IMR-90 (cell line): ENCODE measurements at regions not wholly inside any gene's neighbourhood (a gene's known extent, or its start where the extent isn't known, plus 50 kb on each side); places are given as distances from the start of the nearest gene placed in this dataset.

Source experiments
- ATAC-seq: fragments of 200-7000 bp; cut with Tn5 transposase; 2 replicates; pipeline ENCODE4 v1.9.1; 2020; ENCODE audit warnings: low read depth, mild to moderate bottlenecking, moderate library complexity
- BruUV-seq: library from RNA; stranded (reverse); fragments of 400-500 nt; replicated peaks from 2 replicates; lab custom pipeline; 2021; lab: Mats Ljungman, UMichigan
- CTCF ChIA-PET: fragments of 300-600 bp; formaldehyde crosslinking; extraction: SDS; loops from one replicate; lab custom pipeline; 2021; ENCODE audit warnings: antibody characterized with exemption; lab: Yijun Ruan, JAX
- POLR2A ChIA-PET: fragments of 300-600 bp; sonication (Branson Sonifier 250); formaldehyde crosslinking; loops from one replicate; lab custom pipeline; 2022; ENCODE audit warnings: antibody characterized with exemption; ENCODE audit not compliant: unreplicated experiment; lab: Charles Lee
- DNase-seq: peaks from one replicate; pipeline ENCODE4 v3.0.0; 2013
- H2AFZ ChIP-seq: replicated peaks from 2 replicates; pipeline ENCODE3; 2013; ENCODE audit warnings: low read length, mild to moderate bottlenecking; ENCODE audit not compliant: poor library complexity
- H2AK5ac ChIP-seq: 2 replicates; pipeline ENCODE4 v1.6.1; 2013; ENCODE audit warnings: low read depth, low read length, inconsistent platforms
- H2AK9ac ChIP-seq: replicated peaks from 2 replicates; pipeline ENCODE3; 2013; ENCODE audit warnings: mild to moderate bottlenecking, low read depth, low read length, moderate library complexity; ENCODE audit not compliant: poor library complexity
- H2BK120ac ChIP-seq: 2 replicates; pipeline ENCODE4 v1.6.1; 2013; ENCODE audit warnings: low read depth, low read length, inconsistent platforms
- H2BK15ac ChIP-seq: 3 replicates; pipeline ENCODE4 v1.6.1; 2013; ENCODE audit warnings: low read depth, low read length, inconsistent platforms
- H2BK20ac ChIP-seq: 2 replicates; pipeline ENCODE4 v1.6.1; 2013; ENCODE audit warnings: low read depth, mild to moderate bottlenecking, inconsistent platforms, low read length, moderate library complexity
- H2BK5ac ChIP-seq: 2 replicates; pipeline ENCODE4 v1.6.1; 2013; ENCODE audit warnings: mild to moderate bottlenecking, low read depth, low read length, inconsistent platforms; ENCODE audit not compliant: poor library complexity, severe bottlenecking
- H3K14ac ChIP-seq: replicated peaks from 2 replicates; pipeline ENCODE4 v1.6.1; 2013; ENCODE audit warnings: low read depth, low read length, inconsistent platforms
- H3K18ac ChIP-seq: 2 replicates; pipeline ENCODE4 v1.6.1; 2013; ENCODE audit warnings: low read depth, low read length, control low read depth
- H3K23ac ChIP-seq: 2 replicates; pipeline ENCODE4 v1.6.1; 2013; ENCODE audit warnings: low read depth, low read length, inconsistent platforms
- H3K27ac ChIP-seq: 2 replicates; pipeline ENCODE4 v1.5.1; 2013; ENCODE audit warnings: mild to moderate bottlenecking, control low read depth, low read length; ENCODE audit not compliant: insufficient read depth
- H3K27me3 ChIP-seq: 2 replicates; pipeline ENCODE4 v1.6.1; 2013; ENCODE audit warnings: low read length; ENCODE audit not compliant: control insufficient read depth, insufficient read depth
- H3K36me3 ChIP-seq: 2 replicates; pipeline ENCODE4 v1.6.1; 2013; ENCODE audit warnings: low read length, mixed read lengths; ENCODE audit not compliant: control insufficient read depth, insufficient read depth
- H3K4ac ChIP-seq: 2 replicates; pipeline ENCODE4 v1.6.1; 2013; ENCODE audit warnings: low read depth, low read length, inconsistent platforms
- H3K4me1 ChIP-seq: 2 replicates; pipeline ENCODE4 v1.6.1; 2013; ENCODE audit warnings: low read length, mixed read lengths; ENCODE audit not compliant: control insufficient read depth, insufficient read depth
- H3K4me2 ChIP-seq: 2 replicates; pipeline ENCODE4 v1.6.1; 2013; ENCODE audit warnings: low read depth, mild to moderate bottlenecking, control low read depth, low read length, moderate library complexity
- H3K4me3 ChIP-seq: 2 replicates; pipeline ENCODE4 v1.5.1; 2013; ENCODE audit warnings: low read depth, mild to moderate bottlenecking, control low read depth, low read length, moderate library complexity; ENCODE audit not compliant: insufficient read depth
- H3K56ac ChIP-seq: 2 replicates; pipeline ENCODE4 v1.6.1; 2013; ENCODE audit warnings: low read length, inconsistent platforms; ENCODE audit not compliant: insufficient read depth; ENCODE audit errors: extremely low read depth
- H3K79me1 ChIP-seq, 2 experiments: 2 replicates each; pipeline ENCODE4 v1.6.1; 2013; ENCODE audit warnings: low read length in 2 of 2, inconsistent platforms in 1 of 2, low read depth in 1 of 2
- H3K9ac ChIP-seq: 2 replicates; pipeline ENCODE4 v1.6.1; 2013; ENCODE audit warnings: low read depth, low read length, control low read depth
- H3K9me1 ChIP-seq: 2 replicates; pipeline ENCODE4 v1.6.1; 2013; ENCODE audit warnings: low read length, inconsistent platforms; ENCODE audit not compliant: insufficient read depth
- H3K9me3 ChIP-seq: 2 replicates; pipeline ENCODE4 v1.6.1; 2013; ENCODE audit warnings: low read length; ENCODE audit not compliant: control insufficient read depth, insufficient read depth
- H4K20me1 ChIP-seq: 2 replicates; pipeline ENCODE4 v1.6.1; 2013; ENCODE audit warnings: low read length, inconsistent platforms; ENCODE audit not compliant: insufficient read depth
- H4K5ac ChIP-seq: 2 replicates; pipeline ENCODE4 v1.6.1; 2013; ENCODE audit warnings: mild to moderate bottlenecking, low read depth, low read length, control low read depth
- H4K8ac ChIP-seq, 2 experiments: 2 replicates each; pipeline ENCODE4 v1.6.1; 2013; ENCODE audit warnings: low read depth in 2 of 2, low read length in 2 of 2, control low read depth in 1 of 2, inconsistent platforms in 1 of 2
- H4K91ac ChIP-seq: 2 replicates; pipeline ENCODE4 v1.6.1; 2013; ENCODE audit warnings: low read depth, low read length, inconsistent platforms; ENCODE audit not compliant: insufficient read depth
- BHLHE40 ChIP-seq: fragments of 150-350 bp; IDR thresholded peaks from 2 replicates; pipeline ENCODE4 v1.6.1; 2016; ENCODE audit warnings: mild to moderate bottlenecking, low read depth, low read length
- CEBPB ChIP-seq: IDR thresholded peaks from 2 replicates; pipeline ENCODE4 v1.6.1; 2012; ENCODE audit warnings: low read depth, low read length, improper control_type of control experiment
- CHD1 ChIP-seq: IDR thresholded peaks from 2 replicates; pipeline ENCODE4 v1.6.1; 2012; ENCODE audit warnings: low read depth, low read length, improper control_type of control experiment
- MAFK ChIP-seq: IDR thresholded peaks from 2 replicates; pipeline ENCODE4 v1.6.1; 2012; ENCODE audit warnings: low read depth, low read length, improper control_type of control experiment
- MXI1 ChIP-seq: IDR thresholded peaks from 2 replicates; pipeline ENCODE4 v1.6.1; 2012; ENCODE audit warnings: low read depth, mild to moderate bottlenecking, low read length, moderate library complexity, borderline replicate concordance
- NFE2L2 ChIP-seq: fragments of 150-350 bp; IDR thresholded peaks from 2 replicates; pipeline ENCODE4 v1.6.1; 2016; ENCODE audit warnings: low read depth, mild to moderate bottlenecking, low read length
- POLR2A ChIP-seq: IDR thresholded peaks from 2 replicates; pipeline ENCODE4 v1.6.1; 2012; ENCODE audit warnings: mild to moderate bottlenecking, low read depth, low read length
- RAD21 ChIP-seq: IDR thresholded peaks from 2 replicates; pipeline ENCODE4 v1.6.1; 2012; ENCODE audit warnings: low read length, improper control_type of control experiment
- RCOR1 ChIP-seq: IDR thresholded peaks from 2 replicates; pipeline ENCODE4 v1.6.1; 2012; ENCODE audit warnings: mild to moderate bottlenecking, low read length, improper control_type of control experiment; ENCODE audit not compliant: insufficient replicate concordance
- SMC3 ChIP-seq: fragments of 150-350 bp; IDR thresholded peaks from 2 replicates; pipeline ENCODE4 v1.6.1; 2016; ENCODE audit warnings: low read depth, mild to moderate bottlenecking, antibody characterized with exemption, low read length, moderate library complexity
- USF2 ChIP-seq: fragments of 150-350 bp; IDR thresholded peaks from 2 replicates; pipeline ENCODE4 v1.6.1; 2017; ENCODE audit warnings: mild to moderate bottlenecking, antibody characterized with exemption, low read length, low read depth
- WGBS, 2 experiments: methylation state at CpG; one replicate each; pipeline versions ENCODE4 v1.1.5 to v1.1.7; 2013; ENCODE audit warnings: missing lambda C conversion rate in 2 of 2; ENCODE audit not compliant: insufficient read length in 1 of 2; ENCODE audit errors: extremely low coverage in 2 of 2; 5-methylcytosine and 5-hydroxymethylcytosine counted together
- dilution Hi-C: fragments of 300-500 bp; cut with HindIII; formaldehyde crosslinking; loops from one replicate; pipeline ENCODE4 v1.14.3; 2018; ENCODE audit warnings: low sequenced_read_pairs; ENCODE audit not compliant: unreplicated experiment
- in situ Hi-C: fragments of 300-500 bp; cut with MboI; formaldehyde crosslinking; loops from 3 replicates; pipeline ENCODE4 v1.14.3; 2019; ENCODE audit warnings: low sequenced_read_pairs, inconsistent platforms, mixed read lengths
- intact Hi-C: fragments of 100-400 bp; cut with micrococcal nuclease; formaldehyde crosslinking; loops from 2 replicates; pipeline ENCODE4 v1.10.0; 2022
- TF ChIP-seq, protein P1 (sequence below): fragments of 150-350 bp; IDR thresholded peaks from 2 replicates; pipeline ENCODE4 v1.6.1; 2016; ENCODE audit warnings: low read depth, mild to moderate bottlenecking, low read length, moderate library complexity, borderline replicate concordance
- TF ChIP-seq, protein P2 (sequence below): conservative IDR thresholded peaks from 2 replicates; pipeline ENCODE4 v1.5.1; 2012; ENCODE audit warnings: mild to moderate bottlenecking, low read depth, low read length, improper control_type of control experiment

GRCh38 chr6:134519465-134519864 is 201.6 kb upstream of the SGK1 start:
- H3K4ac ChIP-seq: 0 out of 2 replicates have a peak overlapping the region, but pooled peaks have one; percentile 31
- H2BK20ac ChIP-seq: peak overlapping the region; percentile 30; the same call in 1 of the 2 replicates
- no peak overlapping the region for H2AK9ac ChIP-seq
- H3K23ac ChIP-seq: no peak overlapping the region
- 0 out of 2 replicates have a peak, but pooled peaks cover 3% of the 10 kb centered on the region for H3K9me1 ChIP-seq
- intact Hi-C loops (no loop called here), dilution Hi-C loops (no loop called here), in situ Hi-C loops (no loop called here)
- no peak overlapping the region for H3K9ac ChIP-seq
- H2AK5ac ChIP-seq: no peak overlapping the region
- H2AFZ ChIP-seq: no peak overlapping the region
- ChIA-PET POLR2A (no interaction called here), CTCF (no interaction called here)
- no peaks in the 10 kb centered on the region for H4K20me1 ChIP-seq
- H4K91ac ChIP-seq: no peak overlapping the region
- TF ChIP-seq MAFK: no peak
- no peak for TF ChIP-seq POLR2A
- TF ChIP-seq RCOR1: no peak
- TF ChIP-seq USF2: no peak
- no peak for TF ChIP-seq CHD1
- TF ChIP-seq MXI1: no peak
- TF ChIP-seq CEBPB: no peak
- no peak for TF ChIP-seq RAD21
- no peak for TF ChIP-seq SMC3
- no peak for TF ChIP-seq NFE2L2
- TF ChIP-seq, protein P1, sequence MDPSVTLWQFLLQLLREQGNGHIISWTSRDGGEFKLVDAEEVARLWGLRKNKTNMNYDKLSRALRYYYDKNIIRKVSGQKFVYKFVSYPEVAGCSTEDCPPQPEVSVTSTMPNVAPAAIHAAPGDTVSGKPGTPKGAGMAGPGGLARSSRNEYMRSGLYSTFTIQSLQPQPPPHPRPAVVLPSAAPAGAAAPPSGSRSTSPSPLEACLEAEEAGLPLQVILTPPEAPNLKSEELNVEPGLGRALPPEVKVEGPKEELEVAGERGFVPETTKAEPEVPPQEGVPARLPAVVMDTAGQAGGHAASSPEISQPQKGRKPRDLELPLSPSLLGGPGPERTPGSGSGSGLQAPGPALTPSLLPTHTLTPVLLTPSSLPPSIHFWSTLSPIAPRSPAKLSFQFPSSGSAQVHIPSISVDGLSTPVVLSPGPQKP: no peak
- TF ChIP-seq, protein P2, sequence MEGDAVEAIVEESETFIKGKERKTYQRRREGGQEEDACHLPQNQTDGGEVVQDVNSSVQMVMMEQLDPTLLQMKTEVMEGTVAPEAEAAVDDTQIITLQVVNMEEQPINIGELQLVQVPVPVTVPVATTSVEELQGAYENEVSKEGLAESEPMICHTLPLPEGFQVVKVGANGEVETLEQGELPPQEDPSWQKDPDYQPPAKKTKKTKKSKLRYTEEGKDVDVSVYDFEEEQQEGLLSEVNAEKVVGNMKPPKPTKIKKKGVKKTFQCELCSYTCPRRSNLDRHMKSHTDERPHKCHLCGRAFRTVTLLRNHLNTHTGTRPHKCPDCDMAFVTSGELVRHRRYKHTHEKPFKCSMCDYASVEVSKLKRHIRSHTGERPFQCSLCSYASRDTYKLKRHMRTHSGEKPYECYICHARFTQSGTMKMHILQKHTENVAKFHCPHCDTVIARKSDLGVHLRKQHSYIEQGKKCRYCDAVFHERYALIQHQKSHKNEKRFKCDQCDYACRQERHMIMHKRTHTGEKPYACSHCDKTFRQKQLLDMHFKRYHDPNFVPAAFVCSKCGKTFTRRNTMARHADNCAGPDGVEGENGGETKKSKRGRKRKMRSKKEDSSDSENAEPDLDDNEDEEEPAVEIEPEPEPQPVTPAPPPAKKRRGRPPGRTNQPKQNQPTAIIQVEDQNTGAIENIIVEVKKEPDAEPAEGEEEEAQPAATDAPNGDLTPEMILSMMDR: no peak
- no peak for TF ChIP-seq BHLHE40
- peak overlapping the region; percentile 55 for H3K18ac ChIP-seq
- H3K4me1 ChIP-seq: peaks cover 8% of the 10 kb centered on the region
- H3K4me3 ChIP-seq: no peak overlapping the region
- H4K5ac ChIP-seq: peak overlapping the region; percentile 56
- H2BK5ac ChIP-seq: peak overlapping the region; percentile 43
- no TSS peak for BruUV-seq
- H2BK120ac ChIP-seq: 0 out of 2 replicates have a peak overlapping the region, but pooled peaks have one; percentile 13
- no peaks in the 10 kb centered on the region for H3K36me3 ChIP-seq
- H3K14ac ChIP-seq: no peak overlapping the region; the same call in 1 of the 2 replicates
- H2BK15ac ChIP-seq: no peak overlapping the region
- peak overlapping the region; percentile 4 to 50; a peak in 3 of 4 replicates for H4K8ac ChIP-seq
- H3K56ac ChIP-seq: no peak overlapping the region
- peak; percentile 51 for DNase-seq
- no peak; the same call in 1 of the 2 replicates for ATAC-seq
- H3K4me2 ChIP-seq: peak overlapping the region; percentile 4; the same call in 1 of the 2 replicates
- no peak overlapping the region for H3K27ac ChIP-seq
- WGBS, 2 experiments: no CpG with 5 or more reads among the region's 4 CpGs
- H3K9me3 ChIP-seq: no peaks in the 10 kb centered on the region
- H3K27me3 ChIP-seq: no peaks in the 10 kb centered on the region
- no peaks in the 10 kb centered on the region for H3K79me1 ChIP-seq
